GM19328 (cell line): ENCODE measurements at regions not wholly inside any gene's neighbourhood (a gene's known extent, or its start where the extent isn't known, plus 50 kb on each side); places are given as distances from the start of the nearest gene placed in this dataset.

Experiments used
- ATAC-seq: cut with Tn5 transposase; IDR thresholded peaks from one replicate; pipeline ENCODE4 v1.9.1; 2021; ENCODE audit warnings: mild to moderate bottlenecking, moderate library complexity; ENCODE audit not compliant: unreplicated experiment

DNA sequence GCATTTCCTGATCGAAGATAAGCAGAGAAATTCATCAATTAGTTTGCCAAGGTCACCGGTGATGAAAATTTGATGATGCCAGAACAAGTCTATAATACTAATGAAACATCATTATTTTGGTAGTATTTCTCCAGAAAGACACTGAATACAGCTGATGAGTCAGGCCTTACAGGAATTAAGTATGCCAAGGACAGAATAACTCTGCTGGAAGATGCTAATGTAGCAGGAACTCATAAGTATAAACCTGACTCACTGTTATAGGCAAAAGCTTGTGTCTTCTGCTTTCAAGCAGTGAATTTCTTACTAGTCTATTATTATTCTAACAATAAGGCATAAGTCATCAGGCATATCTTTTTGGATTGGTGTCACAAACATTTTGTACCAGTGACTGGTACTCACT lies 1825.1 kb upstream of the IGFBP7 start:
- ATAC-seq, result no peak

DNA sequence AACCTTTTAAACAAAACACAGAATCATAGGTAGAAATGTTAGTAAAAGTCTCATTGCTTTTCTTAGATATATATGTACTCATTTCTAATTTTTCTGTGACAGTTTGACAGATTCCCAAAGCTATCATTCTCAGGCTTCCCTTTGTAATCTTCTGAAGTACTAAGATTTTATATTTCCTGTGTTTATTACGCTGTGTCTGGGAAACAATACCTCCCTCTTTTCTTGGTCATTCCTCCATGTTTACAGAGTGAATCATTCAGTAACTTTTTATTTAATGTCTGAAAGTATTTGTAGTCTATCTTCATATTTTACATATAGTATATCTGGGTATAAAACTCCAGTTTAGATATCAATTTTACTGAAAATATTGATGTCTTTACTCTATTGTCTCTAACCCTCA lies 1826.3 kb upstream of the IGFBP7 start:
- no peak for ATAC-seq

DNA sequence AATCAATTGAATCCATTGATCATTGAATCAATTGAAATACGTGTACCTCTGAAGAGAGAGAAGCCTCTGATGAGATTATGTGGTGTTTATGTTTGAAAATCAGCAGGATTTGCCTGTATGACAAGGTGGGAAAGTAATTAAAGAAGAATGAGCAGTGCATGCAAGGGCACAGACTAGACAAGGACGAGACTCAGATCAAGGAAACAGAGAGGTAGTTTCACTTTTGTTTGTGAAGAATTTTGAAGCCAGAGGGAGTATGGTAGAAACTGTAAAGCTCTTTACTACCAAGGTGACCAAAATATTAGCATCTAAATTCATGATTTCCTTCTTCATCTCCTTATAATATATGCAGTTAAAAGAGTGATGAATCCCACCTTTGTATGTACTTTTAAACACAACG lies 1830.0 kb upstream of the IGFBP7 start:
- no peak for ATAC-seq

DNA sequence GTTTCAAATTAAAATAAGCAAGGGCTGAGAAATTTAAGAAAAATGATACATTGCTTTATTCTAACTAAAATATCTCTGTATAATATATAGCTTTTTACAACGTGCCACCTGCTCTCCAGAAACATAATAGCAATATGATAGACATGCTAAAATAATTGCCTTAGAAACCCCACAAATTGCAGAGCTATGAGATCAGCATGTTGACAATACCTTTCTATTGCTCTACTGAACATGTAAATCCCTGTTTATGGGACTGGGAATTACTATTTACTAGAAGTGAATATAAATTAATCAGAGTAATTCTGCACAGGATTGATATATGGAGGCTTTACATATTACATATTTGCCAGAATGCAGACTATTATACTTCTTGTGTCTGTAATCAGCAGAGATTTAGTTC lies 1831.1 kb upstream of the IGFBP7 start:
- no peak for ATAC-seq

DNA sequence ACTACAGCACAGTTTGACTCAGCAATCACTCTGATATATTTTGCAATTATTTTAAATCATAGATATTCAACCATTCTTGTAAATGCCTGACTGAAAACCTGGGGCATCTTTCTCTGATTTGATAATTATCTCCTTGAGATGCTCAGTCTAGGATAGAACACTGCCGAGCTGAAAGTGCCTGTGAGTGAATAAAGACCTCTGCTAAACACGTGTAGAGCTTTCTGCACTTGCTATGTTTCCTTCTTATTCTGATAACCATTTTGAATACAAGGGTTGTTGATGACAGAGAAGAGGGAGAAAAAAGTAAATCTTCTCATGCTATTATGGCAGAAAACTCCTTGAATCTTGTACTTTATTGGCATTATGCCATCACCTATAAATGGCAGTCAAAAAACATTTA lies 1843.4 kb upstream of the IGFBP7 start:
- ATAC-seq, result no peak

DNA sequence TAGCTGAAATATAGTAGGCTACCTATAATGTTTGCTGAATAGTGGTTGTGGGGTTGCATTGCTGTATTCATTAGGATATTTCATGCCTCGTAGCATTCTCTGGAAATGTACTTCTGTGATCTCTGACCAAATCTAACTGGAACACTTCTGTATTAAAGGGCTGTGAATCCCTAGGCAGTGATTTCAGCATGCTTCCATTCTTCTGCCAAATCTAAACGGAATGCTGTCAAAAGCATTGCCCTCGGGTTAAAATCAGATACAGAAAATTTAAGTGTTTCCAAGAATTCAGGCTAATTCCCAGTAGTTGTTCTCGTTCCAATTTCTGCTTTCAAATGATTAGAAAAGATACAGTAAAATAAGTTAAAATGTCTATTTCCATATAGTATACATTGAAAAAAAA lies 1847.5 kb upstream of the IGFBP7 start:
- no peak for ATAC-seq

DNA sequence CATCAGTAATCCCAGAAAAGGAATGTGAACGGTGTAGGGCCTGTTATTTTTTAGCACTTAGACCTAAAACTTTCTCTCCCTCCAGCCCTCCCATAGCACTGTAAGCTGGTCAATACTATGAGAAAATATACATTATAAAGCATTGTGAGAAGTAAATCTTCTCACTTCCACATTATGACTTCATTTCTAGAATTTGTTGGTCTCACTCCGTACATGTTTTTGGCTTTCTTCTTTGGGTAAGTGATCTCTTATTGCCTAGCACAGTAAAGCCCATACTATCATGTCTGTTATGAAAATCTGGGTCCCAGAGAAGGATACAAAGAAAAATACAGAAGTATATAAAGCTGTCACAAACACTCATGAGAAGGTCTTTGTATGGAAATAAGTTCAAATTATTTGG lies 1851.1 kb upstream of the IGFBP7 start:
- no peak for ATAC-seq

DNA sequence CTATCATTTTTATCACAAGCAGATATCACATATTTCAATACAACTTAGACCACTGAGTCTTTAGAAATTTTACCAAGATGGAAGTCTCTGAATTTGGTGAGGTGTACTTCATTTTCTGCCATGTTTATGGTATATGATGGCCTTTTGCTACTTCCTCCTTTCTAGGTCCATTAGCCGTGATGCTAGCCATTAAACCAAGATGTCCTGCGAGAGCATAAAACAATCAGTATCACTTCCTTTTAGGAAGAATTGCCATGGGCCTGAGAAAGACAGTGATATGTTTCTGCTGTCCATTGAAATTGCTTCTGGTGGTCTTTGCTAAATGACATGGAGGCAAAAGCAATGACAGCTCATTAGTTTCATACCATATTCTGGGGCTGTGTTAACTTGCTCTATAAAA lies 1851.7 kb upstream of the IGFBP7 start:
- no peak for ATAC-seq

DNA sequence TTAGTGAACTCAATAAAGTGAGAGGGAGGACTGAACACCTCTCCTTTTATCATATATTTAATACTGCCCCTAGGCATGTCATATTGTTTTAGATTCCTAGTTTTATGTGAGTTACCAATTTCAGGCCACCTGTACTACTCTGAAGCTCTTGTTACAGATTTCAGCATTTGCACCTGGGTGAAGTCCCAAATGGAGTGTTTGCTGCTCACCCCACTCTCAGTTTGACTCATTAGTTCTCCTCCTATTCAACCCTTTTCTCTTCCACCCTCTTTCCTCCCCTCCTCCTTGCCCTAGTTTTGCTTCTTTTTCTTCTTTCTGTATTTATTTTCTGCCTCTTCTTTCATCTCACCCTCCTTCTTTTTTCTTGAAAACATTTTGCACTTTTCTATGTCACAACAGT lies 1852.2 kb upstream of the IGFBP7 start:
- ATAC-seq, result no peak

DNA sequence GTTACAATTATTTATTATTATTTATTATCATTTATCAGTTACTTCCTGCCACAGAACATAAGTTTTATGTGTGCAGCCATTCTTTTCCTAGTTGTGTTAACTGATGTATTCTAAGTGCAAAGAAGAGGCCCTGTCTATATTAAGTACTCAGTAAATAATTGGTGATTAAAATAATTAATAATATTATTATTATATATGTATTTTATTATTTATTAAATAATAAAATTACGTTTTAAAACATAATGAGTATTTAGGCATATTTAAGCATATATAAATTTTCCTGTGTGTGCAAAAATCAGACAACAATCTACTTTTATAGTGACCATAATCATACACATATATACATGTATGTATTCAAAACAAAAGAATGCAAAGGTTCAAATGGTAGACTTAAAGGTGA lies 1871.6 kb upstream of the IGFBP7 start:
- ATAC-seq, result no peak

DNA sequence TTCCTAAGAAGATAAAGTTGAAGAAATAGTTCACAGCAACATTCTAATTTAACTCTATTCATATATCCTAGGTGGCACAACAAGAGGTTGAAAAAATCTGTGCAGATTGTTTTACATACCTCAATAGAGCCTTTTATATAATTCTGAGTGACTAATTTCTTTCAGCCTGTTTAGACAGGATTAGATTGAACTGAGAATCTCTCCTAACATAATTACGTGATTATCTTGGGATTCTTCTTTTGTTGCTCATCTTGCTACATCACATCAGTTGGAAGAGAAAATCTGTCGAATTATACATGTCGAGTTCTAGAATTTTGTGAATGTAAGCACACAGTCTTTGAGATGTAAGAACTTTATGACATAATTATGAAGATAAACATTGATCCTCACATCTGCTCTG lies 1873.7 kb upstream of the IGFBP7 start:
- ATAC-seq, result no peak

DNA sequence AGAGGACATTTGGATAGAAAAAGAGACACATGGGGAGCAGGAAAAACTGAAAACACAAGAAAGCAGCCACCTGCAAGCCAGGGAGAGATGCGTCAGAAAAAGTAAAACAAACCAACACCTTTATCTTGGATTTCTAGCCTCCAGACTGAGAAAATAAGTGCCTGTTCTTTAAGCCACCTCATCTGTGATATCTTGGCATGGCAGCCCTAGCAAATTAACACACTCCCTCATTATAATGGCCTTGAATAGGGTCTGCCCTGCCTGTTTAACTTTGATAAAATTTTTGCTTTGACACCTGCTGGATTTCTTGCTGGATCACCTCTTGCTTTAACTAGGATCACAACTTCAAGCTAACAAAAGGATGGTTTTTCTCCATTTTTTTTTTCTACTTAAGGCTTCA lies 1892.0 kb upstream of the IGFBP7 start:
- no peak for ATAC-seq

DNA sequence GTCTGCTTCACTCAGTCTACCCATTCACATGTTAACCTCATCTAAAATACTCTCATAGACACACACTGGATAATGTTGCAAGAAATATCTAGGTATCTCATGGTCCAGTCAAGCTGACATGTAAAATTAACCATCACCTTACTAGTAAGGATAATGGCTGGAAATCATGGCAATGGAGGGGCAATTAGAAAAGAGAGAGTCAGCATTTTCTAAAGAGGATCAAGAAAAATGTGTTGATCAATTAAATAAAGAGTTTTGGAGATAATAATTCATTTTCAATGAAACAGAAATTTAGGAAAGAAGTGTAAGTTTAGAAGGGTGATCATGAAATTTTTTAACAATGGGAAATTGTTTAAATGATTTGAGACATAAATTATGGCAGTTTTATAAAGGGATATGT lies 1914.1 kb upstream of the IGFBP7 start:
- ATAC-seq, result no peak

DNA sequence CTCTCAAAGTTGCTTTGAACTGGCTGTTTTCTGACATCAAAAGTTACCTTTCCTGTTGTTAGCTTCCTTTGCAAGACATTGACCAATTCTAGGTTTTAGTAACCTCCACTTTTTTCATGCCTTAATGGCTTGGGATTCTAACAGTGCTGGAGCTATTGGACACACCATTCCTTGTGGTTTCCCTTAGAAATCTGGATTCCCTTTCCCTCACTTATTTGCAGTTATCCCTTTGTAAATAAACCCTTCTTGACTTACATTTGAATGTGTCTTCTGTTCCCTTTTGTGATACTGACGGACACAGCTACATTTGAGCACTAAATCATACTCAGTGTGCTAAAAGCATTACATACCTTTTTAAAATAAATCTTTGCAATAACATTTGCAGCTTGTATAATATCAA lies 1927.6 kb upstream of the IGFBP7 start:
- ATAC-seq, result no peak

DNA sequence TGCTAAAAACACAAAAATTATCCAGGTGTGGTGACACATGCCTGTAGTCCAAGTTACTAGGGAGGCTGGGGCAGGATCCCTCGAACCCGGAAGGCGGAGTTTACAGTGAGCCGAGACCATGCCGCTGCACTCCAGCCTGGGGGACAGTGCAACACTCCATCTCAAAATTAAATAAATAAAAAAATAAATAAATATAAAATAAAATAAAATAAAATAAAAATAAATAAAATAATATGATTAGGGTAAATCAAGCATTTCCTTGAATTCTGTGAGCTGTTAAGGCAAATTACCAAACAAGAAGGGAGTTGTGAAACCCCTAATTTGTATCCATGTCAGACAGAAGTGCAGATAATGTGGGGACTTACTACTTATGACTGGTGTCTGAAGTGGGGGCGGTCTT lies 1928.9 kb upstream of the IGFBP7 start:
- no peak for ATAC-seq

DNA sequence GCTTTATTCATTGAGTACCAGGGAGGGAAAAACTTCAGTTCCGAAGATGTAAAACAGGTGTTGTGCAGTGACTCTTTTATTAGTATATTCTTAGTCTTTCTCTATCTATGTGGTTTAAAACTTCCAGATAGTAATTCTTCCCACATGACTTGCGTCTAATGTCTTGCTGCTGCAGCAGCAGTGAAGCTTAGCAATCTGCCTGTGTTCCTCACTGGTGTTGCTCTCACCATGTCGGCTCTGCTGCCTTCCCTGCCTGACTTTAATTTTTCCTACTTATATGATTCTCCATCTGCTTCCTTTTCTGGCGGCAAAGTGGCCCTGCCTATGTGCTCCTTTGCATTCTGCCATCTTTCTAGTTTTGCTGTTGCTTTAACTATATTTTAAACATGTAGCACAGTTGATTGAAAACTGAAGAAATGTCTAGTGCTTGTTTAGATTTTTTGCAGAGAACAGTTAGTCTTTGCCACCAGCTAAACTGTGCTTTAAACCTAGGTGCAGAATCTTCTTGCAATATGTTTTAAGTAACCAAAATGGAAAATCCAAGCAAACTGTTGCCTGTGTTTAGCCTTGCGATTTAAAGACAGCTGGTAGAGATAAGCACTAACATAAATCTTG lies 1934.2 kb upstream of the IGFBP7 start:
- no peak for ATAC-seq

DNA sequence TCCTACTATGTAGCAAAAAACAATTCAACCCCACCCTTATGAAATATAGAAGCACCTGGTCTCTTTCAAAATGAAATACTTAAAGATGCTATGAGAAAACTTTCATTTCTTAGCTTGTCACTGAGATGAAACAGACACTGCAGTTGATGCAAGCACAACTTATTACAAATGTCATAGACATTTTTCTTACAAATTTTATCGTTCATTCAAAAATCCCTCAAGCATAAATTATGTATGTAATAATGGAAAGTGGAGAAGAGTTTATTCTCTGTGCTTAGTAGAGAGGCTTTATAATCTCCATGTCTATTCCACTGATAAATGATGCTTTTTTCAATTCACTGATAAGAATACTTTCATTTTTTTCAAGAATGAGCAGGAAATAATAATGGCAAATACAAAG lies 1943.9 kb upstream of the IGFBP7 start:
- ATAC-seq, result no peak

DNA sequence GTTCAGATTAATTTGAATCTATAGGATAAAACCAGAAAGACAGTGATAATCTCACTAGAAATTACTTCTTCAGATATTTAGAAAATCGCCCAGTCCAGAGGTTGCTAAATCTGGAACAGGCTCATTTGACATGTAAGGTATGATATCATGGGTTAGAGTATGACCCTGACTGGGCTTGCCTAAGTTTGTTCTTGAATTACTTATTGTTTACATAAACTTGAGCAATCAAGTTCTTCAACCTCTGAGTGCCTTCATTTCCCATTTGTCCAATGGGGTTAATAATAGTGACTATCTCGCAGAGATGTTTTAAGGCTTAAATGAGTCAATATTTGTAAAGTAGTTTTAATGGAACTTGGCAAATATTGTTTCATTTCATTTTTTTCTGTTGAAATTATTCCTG lies 1947.6 kb upstream of the IGFBP7 start:
- ATAC-seq, result no peak

DNA sequence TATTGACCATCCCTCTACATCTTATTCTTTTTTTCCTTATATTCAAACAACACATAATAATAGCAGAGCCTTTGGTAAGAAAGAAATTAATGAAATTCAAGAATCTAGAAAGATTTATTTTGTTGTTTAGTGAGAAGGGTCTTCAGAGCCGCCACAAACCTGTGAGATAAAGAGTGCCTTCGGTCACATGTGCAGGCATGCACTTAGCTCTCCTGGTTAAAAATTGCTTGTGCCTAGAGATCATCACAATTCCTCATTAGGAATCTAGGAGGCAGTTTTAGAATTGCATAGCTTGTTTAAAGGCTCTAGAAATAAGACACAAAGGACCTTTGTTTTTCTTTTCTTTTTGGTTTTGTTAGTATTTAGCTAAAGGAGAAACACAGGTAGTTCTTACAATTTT lies 1948.4 kb upstream of the IGFBP7 start:
- no peak for ATAC-seq

DNA sequence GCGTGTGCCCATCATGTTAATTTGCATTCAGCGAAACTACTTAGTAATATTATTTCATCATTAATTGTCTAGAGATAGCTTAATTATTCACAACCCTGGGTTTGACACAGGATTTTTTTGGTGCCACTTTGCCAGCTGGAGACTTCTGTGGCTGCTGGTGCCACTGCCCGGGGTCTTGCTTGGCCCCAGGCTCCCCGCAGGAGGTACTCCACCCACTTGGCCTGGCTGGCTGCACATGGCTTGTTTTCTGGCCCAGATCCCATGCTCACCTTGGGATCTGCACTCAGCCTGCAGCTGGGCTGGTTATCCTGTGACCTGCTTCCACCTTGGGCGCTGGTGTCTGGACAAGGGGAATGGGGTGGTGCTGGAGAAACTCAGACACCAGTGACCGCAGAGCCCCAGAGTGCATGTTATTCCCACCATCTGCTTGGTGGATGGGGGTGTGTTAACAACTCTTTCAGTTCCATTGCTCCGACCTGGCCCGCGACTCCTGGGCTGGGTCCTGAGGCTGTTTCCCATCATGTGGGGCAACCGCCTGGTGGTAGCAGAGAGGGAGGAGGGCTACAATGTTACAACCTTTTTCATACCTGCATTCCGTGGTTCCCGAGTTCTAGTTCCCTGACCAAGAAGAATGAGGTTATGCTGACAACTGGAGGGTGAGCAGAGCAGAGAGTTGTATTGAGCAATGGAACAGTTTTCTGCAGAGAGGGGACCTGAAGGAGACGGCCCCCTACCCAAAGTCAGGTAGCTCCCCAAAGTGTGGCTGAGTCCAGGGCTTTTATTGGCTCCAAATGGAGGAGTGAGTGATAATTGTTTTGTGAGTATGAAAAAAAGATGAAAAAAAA lies 1950.0 kb upstream of the IGFBP7 start:
- no peak for ATAC-seq

DNA sequence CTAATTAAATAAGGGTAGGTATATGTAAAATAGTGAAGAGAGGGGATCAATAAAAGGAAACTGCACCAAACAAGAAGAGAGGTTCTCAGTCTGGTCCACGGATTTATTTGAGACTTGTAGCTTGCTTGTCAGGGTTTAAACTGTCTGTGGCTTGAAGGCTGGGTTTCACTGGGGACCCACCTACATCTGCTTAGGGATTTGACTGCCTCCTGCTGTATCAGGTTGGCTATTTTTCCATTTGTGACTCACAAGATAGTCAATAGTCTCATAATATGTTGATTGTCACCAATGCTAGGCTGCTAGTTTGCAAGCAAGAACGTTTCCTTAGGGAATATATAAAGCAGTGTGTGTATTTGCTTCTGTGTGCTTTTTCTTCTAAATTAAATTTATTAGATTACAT lies 1950.7 kb upstream of the IGFBP7 start:
- no peak for ATAC-seq

DNA sequence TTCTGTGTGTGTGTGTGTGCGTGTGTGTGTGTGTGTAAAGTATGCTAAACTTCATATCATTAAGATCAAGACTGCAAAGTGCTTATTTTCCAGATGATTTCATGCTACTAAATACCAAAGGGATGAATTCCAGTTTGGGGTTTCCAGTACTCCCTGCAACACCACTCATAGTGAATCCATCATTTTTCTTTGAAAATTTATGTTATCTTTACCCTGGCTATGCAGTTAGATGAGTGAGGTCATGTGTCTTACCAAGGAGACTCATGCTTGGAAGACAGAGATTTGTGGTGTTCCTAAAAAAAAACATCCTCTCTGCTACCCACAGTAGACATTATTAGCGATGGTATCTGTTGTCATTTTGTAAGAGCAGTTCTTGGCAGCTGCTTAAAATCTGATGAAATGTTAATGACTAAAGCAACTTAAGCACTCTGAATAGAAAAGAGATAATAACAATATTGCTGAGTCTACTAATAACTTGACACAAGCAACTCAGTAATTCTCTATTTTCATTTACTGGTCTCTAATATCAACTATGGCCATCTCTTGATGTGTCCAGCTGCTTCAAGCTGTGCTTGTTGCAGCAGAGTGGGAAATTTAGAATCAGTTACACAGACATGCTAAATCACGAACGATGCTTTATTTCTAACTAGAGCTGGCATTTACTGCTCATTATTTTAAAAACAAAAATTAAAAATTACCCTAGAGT lies 1953.0 kb upstream of the IGFBP7 start:
- no peak for ATAC-seq
